ENCODE measurements at regions not wholly inside any gene's neighbourhood (a gene's known extent, or its start where the extent isn't known, plus 50 kb on each side); places are given as distances from the start of the nearest gene placed in this dataset.

DNA sequence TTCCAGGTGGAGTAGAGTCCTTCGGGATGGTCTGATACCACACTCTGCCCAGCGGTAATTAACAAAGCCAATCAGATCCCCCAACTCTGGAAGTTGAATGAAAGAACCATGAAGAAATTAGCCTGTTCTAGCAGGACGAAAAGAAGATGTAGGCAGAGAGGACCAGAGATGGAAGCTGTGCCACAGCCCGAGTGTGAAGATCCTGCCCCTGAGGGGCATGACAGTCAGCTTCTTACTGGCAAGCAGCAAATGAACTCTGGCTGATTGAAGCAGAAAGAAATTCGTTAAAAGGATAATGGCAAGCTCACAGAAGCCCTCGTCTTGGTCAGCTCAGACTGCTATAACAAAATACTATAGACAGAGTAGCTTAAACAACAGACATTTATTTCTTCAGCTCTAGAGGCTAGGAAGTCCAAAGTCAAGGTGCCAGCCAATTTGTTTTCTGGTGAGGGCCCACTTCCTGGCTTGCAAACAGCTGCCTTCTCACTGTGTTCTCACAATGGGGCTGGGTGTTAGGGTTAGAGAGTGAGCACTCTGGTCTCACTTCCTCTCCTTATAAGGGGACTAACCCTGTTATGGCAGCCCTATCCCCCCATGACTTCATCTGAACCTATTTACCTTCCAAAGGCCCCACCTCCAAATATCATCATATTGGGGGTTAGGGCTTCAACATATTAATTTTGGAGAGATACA lies 307.1 kb downstream of the VPS13C start:
- TF ChIP-seq, protein P1, sequence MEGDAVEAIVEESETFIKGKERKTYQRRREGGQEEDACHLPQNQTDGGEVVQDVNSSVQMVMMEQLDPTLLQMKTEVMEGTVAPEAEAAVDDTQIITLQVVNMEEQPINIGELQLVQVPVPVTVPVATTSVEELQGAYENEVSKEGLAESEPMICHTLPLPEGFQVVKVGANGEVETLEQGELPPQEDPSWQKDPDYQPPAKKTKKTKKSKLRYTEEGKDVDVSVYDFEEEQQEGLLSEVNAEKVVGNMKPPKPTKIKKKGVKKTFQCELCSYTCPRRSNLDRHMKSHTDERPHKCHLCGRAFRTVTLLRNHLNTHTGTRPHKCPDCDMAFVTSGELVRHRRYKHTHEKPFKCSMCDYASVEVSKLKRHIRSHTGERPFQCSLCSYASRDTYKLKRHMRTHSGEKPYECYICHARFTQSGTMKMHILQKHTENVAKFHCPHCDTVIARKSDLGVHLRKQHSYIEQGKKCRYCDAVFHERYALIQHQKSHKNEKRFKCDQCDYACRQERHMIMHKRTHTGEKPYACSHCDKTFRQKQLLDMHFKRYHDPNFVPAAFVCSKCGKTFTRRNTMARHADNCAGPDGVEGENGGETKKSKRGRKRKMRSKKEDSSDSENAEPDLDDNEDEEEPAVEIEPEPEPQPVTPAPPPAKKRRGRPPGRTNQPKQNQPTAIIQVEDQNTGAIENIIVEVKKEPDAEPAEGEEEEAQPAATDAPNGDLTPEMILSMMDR (conservative IDR thresholded peaks at IDR 0.05) = no peak
- H3K27ac Mint-ChIP-seq = no peak overlapping the region
- DNase-seq = no peak
- 90 to 97% methylated on average over 6 of the region's 6 CpGs for WGBS, 2 experiments (ENCODE audit: insufficient coverage in 1 of 2, insufficient read length in 1 of 2)
- Histone ChIP-seq H3K4me3 (ENCODE audit: low read length) (no peak overlapping the region), H3K9me3 (ENCODE audit: control insufficient read depth, low read length) (no peaks in the 10 kb centered on the region), H3K4me1 (ENCODE audit: control insufficient read depth, insufficient read depth, low read length) (no peaks in the 10 kb centered on the region), H3K27me3 (ENCODE audit: control insufficient read depth, insufficient read depth, low read length, poor library complexity, severe bottlenecking) (no peaks in the 10 kb centered on the region), H3K9ac (ENCODE audit: extremely low read depth, low read length, poor library complexity, severe bottlenecking) (no peak overlapping the region), H3K27ac (ENCODE audit: low read depth, low read length) (no peak overlapping the region), H3K36me3 (ENCODE audit: control insufficient read depth, insufficient read depth, low read length) (no peaks in the 10 kb centered on the region)
- no peaks in the 10 kb centered on the region for H3K36me3 Mint-ChIP-seq (ENCODE audit: low read depth)
- no peaks in the 10 kb centered on the region for H3K4me1 Mint-ChIP-seq
- H3K27me3 Mint-ChIP-seq (ENCODE audit: insufficient read depth) = no peaks in the 10 kb centered on the region
- H3K9me3 Mint-ChIP-seq = no peaks in the 10 kb centered on the region
- no peak overlapping the region for H3K4me3 Mint-ChIP-seq

DNA sequence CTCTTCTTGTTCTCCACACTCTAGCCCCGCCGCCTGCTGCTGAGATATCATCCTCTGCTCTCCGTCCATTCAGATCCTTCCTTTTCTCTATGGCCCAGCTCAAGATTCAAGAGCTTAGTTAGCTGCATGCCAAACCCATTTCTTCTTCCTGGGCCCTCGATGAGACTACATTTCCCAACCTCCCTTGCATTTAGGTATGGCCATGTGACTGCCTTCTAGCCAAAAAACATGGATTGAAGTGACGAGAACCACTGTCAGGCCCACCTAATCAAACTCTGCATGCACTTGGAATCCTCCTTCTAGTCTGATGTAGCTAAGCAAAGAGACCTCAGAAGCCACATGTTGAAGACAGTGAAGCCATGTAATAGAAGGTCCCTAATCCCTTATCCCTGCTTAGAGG lies 308.2 kb downstream of the VPS13C start:
- no peak overlapping the region for H3K27ac ChIP-seq (ENCODE audit: low read depth, low read length)
- no peaks in the 10 kb centered on the region for H3K4me1 Mint-ChIP-seq
- TF ChIP-seq, protein P1 (conservative IDR thresholded peaks at IDR 0.05) = no peak
- H3K36me3 Mint-ChIP-seq (ENCODE audit: low read depth) = no peaks in the 10 kb centered on the region
- H3K36me3 ChIP-seq (ENCODE audit: control insufficient read depth, insufficient read depth, low read length) = no peaks in the 10 kb centered on the region
- H3K4me3 ChIP-seq (ENCODE audit: low read length) = no peak overlapping the region
- WGBS, 2 experiments (ENCODE audit: insufficient coverage in 1 of 2, insufficient read length in 1 of 2) = 85 to 93% methylated on average over 5 of the region's 5 CpGs
- H3K4me1 ChIP-seq (ENCODE audit: control insufficient read depth, insufficient read depth, low read length) = no peaks in the 10 kb centered on the region
- H3K9me3 ChIP-seq (ENCODE audit: control insufficient read depth, low read length) = no peaks in the 10 kb centered on the region
- no peaks in the 10 kb centered on the region for H3K27me3 ChIP-seq (ENCODE audit: control insufficient read depth, insufficient read depth, low read length, poor library complexity, severe bottlenecking)
- no peak overlapping the region for H3K4me3 Mint-ChIP-seq
- H3K9ac ChIP-seq (ENCODE audit: extremely low read depth, low read length, poor library complexity, severe bottlenecking) = no peak overlapping the region
- peak; percentile 65 for DNase-seq
- no peaks in the 10 kb centered on the region for H3K9me3 Mint-ChIP-seq
- H3K27ac Mint-ChIP-seq = no peak overlapping the region
- H3K27me3 Mint-ChIP-seq (ENCODE audit: insufficient read depth) = no peaks in the 10 kb centered on the region

GRCh38 chr15:61750271-61751084 lies 309.8 kb downstream of the VPS13C start:
- H3K27me3 ChIP-seq (ENCODE audit: control insufficient read depth, insufficient read depth, low read length, poor library complexity, severe bottlenecking) = no peaks in the 10 kb centered on the region
- no peak overlapping the region for H3K4me3 ChIP-seq (ENCODE audit: low read length)
- H3K9ac ChIP-seq (ENCODE audit: extremely low read depth, low read length, poor library complexity, severe bottlenecking) = no peak overlapping the region
- Mint-ChIP-seq H3K4me3 (no peak overlapping the region), H3K27ac (no peak overlapping the region), H3K9me3 (no peaks in the 10 kb centered on the region), H3K4me1 (no peaks in the 10 kb centered on the region), H3K27me3 (ENCODE audit: insufficient read depth) (no peaks in the 10 kb centered on the region), H3K36me3 (ENCODE audit: low read depth) (no peaks in the 10 kb centered on the region)
- no peak overlapping the region for H3K27ac ChIP-seq (ENCODE audit: low read depth, low read length)
- no peaks in the 10 kb centered on the region for H3K4me1 ChIP-seq (ENCODE audit: control insufficient read depth, insufficient read depth, low read length)
- no peaks in the 10 kb centered on the region for H3K36me3 ChIP-seq (ENCODE audit: control insufficient read depth, insufficient read depth, low read length)
- WGBS, 2 experiments (ENCODE audit: insufficient coverage in 1 of 2, insufficient read length in 1 of 2) = 92 to 93% methylated on average over 9 to 15 of the region's 15 CpGs
- no peaks in the 10 kb centered on the region for H3K9me3 ChIP-seq (ENCODE audit: control insufficient read depth, low read length)
- DNase-seq = no peak
- TF ChIP-seq, protein P1 (conservative IDR thresholded peaks at IDR 0.05) = no peak

All from endodermal cell (in vitro differentiated cells).